ENCODE measurements at regions not wholly inside any gene's neighbourhood (a gene's known extent, or its start where the extent isn't known, plus 50 kb on each side); places are given as distances from the start of the nearest gene placed in this dataset.
"Not testable (repeated sequence)": the region's sequence is repeated elsewhere in the genome, so short reads cannot be mapped to it uniquely, and the experiment has no call there.

DNA sequence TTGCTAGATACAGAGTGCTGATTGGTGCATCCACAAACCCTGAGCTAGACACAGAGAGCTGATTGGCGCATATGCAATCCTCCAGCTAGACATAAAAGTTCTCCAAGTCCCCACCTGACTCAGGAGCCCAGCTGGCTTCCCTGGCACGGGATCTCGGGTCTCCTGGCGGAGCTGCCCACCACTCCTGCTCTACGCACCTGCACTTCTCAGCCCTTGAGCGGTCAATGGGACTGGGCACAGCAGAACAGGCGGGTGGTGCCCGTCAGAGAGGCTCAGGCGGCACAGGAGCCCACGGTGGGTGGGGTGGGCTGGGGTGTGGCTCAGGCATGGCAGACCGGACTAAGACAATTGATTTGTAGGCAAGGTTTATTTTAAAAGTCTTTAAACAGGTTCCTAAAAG lies 1365.5 kb downstream of the FAM181B start:
- no peak for DNase-seq

DNA sequence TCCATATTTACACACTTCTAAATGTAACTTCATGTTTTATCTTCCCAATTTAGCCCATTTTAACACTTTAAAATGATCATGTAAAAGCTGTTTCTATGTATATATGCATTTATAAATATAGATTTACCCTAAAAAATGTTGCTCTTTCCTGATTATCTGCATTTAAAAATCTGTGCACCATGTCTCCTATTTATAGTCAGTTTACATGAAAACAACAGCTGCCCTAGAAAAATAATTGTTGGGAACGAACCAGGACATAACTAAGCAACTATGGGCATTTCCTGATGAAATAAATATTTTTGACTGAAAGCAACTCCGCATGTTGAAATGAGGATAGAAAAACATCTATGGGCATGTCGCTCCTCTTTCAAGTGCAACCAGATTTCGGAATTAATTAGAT lies 1368.2 kb downstream of the FAM181B start:
- DNase-seq, result no peak

DNA sequence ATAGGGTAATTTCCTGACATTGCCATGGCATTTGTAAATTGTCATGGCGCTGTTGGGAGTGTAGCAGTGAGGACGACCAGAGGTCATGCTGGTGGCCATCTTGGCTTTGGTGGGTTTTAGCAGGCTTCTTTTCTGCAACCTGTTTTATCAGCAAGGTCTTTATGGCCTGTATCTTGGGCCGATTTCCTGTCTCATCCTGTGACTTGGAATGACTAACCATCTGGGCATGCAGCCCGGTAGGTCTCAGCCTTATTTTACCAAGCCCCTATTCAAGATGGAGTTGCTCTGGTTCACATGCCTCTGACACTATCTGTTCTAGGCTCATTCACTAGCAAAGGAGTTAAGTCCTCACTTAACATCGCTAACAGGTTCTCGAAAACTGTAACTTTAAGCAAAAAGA lies 1374.2 kb downstream of the FAM181B start:
- no peak for DNase-seq

DNA sequence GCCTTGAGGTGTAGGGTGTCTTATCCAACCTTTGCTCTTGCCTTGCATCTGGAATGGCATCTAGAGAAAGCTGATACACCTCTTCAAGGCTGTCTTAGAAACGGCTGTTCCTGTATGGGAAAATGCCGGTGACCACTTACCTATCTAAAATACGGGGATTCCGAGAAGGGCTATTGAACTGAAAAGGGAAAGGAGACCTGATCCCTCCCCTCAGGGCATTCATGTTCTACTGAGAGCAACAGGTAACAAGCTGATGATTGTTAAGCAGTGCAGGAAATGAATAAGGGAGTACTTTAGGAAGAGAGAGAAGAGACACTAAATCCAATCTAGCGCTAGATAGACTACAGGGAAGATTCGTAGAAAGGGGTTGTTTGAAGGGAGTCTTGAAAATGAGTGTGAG lies 1388.1 kb downstream of the FAM181B start:
- DNase-seq, result no peak

DNA sequence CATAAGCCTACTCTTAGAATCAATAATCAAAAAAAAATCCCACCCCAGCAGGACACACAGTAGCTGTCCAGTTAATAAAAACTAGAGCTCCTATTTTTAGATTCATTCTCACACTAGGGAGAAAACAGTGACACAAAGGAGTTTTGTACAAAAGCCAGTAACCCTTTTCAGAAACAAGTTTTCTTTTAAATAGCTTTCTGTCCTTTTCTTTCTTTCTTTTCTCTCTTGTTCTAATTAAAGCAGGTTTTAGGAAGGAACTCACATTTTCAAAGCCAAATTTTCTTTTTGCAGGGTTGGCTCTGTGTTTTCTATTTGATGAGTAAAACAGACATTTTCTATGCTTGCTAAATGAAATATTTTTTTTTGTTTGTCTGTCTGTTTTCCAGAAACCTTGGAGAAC lies 1390.7 kb downstream of the FAM181B start:
- DNase-seq, result peak; percentile 52

DNA sequence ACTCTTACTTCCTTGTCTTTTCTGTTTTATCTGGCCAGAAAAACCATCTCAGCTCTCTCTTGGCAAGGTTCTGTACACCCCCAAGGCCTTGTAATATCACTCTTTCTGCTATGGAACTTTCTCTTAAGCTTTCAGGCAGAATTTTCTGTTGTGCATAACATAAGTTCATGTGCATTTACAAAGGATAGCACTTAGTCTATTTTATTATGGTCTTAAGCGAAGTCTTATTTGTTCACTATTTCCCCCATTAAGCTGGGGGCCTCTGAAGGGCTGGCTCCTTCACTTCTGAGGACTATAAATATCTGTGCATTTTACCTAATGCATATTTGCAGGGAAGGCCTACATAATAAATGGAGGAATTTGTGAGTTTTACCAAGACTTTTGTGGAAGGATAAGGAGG lies 1393.4 kb downstream of the FAM181B start:
- DNase-seq, result no peak

DNA sequence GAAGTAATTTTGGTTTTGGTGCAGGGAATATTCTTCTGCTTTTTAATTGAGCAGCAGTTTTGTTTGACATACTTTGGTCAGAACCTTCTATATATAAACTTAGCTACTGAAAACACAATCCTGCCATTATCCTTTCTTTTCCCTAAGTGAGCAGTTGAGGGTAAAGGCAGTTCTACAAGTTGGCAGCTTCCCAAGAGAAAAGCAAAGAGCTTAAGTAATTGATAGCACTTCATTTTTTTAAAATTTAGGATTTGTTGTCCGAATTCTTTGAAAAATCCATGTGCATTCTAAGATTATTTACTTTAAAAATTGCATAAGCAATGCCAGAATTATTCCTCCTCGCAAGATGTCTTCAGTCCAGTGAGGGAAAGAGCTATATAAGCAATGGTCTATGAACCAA lies 1394.1 kb downstream of the FAM181B start:
- no peak for DNase-seq

DNA sequence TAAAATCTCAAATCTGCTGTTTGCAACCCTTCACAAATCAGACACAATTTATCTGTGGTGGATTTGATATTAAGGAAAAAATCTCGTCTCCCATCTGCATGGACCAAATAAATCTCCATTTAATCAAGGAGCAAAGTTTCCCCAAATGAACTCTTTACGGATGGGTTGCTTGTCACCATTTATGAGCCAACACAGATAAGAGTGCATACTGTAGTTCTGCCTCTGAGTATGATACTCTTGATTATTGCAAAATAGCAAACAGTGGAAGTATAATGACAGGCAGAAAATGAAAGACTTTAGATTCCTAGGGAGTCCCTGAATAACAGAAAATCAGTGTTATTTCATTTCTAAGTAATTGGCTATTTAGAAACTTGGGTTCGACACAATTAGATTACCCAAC lies 1395.9 kb downstream of the FAM181B start:
- no peak for DNase-seq

DNA sequence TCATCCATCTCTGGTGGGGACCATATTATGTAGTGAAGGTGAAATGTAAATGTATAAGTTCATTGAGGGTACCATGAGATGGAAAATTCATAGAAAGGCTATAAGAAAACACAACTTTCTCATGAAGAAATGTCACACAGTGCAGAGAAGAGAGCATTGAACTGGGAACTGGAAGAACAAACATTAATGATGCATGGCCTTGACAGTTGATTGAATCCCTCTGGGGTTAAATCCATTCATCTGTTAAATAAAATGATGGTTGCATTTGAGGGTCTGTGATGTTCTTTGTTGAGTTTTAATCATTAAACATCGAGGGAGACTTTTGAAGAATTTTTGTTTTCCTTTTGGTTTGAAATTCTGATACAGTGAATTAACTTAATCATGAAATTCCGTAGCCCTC lies 1401.4 kb downstream of the FAM181B start:
- DNase-seq, result no peak

DNA sequence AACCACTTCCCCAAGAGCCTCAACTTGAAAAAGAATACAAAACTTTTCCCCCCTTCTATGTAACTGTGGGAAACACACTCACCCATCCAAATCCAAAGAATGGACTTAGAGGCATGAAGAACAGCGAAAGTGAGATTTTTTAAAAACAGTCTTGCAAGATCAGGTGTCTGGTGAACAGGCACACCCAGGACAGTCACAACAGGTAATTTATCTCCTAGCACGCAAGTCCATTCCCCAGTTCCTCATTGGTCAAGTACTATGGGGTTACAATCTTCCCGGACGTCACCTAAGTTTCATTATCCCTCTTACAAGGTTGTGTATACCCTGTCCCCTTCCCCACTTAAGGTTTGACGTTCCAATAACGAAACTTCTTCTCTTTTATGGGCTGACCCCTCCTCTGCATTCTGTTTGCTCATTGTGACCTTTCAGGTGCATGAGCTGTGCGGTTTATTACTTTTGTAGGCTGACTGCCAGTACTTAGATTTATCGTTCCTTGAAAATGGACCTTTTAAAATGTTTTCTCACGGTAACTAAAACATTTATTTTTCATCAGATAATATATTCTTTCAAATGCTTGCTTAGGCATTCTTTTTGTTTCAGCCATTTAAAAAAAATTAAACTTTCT lies 1401.9 kb downstream of the FAM181B start:
- DNase-seq, result no peak

DNA sequence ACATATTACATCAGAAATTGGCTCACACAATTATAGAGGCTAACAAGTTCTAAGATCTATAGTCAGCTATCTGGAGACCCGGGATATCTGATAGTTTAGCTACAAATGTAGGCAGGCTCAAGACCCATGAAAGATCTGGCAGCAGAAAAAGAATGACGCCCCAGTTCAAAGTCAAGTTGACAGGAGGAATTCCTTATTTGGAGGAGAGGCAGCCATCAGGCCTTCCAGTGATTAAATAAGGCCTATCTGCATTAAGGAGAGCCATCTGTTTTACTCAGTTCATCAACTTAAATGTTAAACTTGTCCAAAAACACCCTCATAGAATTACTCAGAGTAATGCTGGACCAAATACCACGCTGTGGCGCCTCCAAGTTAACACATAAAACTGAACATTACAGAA lies 1402.6 kb downstream of the FAM181B start:
- no peak for DNase-seq

DNA sequence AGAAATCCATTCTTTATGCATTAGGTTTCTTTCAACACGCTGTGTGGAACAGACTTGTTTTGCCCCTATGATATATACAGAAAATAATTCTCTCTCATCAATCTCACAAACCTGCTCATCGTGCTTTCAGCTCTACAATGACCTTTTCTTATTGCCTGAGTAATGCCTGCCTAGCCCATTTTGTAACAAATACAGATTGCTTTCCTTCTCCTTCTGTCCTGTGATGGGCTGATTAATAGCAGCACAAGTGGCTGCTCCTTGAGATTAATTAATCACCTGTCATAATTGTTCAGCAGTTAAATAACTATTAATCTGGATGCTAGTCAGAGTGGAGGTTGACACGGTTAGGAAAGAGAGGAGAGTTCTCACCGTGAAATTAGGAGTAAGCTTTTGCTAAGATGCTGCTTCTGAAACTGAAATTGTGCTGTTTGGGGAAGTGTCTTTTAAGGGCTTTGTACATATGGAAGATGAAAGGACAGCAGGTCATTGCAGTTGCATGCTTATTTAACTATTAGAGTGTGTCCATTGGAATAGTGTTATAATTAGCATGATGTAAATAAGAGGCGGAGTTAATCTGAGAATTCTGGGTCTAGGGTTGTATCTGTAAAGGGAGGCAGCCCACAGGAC lies 1430.5 kb downstream of the FAM181B start:
- DNase-seq, result no peak

DNA sequence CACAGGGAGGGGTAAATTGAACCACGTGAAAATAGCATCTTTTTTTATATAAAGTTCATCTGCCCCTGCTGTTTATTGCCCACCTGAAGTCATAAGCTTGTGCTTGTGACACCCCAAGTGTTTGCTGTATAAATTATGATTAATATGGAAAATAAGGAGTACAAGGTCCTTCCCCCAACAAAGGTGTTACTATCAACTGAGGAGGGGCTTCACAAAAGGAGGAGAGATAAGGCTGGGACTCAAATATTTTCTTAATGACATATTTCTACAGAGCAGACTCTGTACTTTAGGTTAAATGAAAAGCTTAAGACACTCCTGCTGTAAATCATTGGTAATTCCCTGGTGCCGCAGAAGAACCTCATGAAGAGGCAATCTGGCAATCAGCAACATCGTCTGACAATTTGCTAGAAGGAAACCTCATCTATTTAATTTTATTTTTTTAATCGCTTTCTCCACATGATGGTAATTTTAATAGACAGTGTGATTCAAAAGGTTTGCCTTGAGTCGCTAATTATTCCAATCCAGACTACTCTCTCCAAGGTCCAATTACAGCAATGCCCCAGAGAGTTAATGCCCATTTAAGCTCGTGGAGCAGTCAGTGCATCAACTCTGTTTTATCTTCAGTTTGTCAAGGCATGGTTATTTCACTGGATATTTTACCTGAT lies 1432.4 kb downstream of the FAM181B start:
- DNase-seq, result no peak

DNA sequence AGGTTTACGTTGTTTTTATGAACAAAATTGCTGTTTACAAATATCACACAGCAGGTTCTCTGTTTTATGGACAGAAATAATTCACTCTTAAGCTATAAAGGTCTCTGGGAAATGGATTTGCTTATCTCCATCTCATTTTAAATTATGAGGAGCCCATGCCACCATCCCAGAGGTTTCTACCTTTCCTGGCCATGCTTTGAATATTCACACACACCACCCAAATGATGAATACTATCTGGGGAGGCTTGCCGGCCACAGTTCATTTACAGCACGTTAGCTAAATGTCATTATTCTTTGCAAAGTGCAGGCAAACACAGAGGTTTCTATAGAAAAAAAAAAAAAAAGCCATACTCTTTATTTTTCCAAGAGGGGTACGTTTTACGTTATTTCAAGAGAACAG lies 1446.7 kb downstream of the FAM181B start:
- DNase-seq, result no peak

DNA sequence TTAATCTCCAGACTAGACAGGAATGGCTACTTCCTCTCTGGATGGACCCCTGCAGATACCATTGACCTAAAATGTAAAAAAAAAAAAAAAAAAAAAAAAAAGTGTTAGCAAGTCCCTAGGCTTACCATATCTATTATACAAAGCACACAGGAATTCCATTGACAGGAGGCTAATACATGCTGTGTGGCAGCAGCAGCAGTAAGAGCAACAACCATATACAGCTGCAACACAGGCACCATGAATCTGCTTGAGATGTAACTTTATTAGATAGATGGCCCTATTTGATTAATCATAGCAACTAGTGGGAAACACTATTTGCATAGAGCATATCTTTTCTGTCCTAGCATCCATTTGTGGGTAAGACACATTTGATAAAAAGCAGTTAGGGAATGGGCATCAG lies 1447.1 kb downstream of the FAM181B start:
- DNase-seq, result no peak

DNA sequence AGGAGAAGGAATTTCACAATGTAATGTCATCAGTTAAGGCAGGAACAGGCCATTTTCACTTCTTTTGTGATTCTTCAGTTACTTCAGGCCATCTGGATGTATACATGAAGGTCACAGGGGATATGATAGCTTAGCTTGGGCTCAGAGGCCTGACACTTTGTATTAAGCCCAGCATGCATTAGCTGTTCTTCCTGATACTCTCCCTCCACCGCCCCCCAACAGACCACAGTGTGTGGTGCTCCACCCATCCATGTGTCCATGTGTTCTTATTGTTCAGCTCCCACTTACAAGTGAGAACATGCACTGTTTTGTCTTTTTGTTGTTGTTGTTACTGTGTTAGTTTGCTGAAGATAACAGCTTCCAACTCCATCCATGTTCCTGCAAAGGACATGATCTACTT lies 1453.4 kb downstream of the FAM181B start:
- DNase-seq, result not testable (repeated sequence)

DNA sequence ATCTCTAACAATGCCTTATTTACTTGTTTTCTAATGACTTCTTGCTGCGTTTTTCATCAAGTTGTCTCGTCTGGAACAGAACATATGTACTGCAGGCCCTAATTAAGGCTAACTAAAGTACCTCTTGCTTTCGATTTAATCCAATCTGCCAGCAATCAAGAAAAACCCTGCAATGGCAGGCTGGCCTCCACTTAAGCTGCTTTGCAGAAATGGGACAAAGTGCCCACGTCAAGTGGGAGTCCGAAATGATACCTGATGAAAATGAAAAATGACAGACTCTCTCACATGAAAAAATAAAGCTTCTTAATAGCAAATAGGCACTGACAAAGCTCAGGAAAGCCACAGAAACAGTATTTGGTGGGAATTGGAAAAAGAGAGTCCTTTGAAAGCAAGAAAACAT lies 1454.7 kb downstream of the FAM181B start:
- DNase-seq, result no peak

DNA sequence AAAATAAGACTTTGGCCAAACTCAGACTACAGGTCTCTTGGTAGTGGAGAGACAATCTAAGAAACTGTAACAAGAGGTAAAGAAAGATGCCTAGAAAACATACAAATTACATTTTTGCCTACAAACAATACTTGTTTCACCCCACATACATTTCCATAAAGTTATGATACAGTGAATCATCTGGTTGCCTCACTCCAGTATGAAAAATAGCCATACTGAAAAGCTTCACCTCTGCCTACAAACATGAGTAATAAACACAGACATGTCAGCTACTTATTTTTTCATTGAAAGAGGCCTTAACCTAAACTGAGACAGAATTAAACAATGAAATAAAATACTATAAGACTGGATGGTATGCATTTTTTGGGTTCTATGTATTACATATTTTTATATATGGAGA lies 1463.0 kb downstream of the FAM181B start:
- no peak for DNase-seq

DNA sequence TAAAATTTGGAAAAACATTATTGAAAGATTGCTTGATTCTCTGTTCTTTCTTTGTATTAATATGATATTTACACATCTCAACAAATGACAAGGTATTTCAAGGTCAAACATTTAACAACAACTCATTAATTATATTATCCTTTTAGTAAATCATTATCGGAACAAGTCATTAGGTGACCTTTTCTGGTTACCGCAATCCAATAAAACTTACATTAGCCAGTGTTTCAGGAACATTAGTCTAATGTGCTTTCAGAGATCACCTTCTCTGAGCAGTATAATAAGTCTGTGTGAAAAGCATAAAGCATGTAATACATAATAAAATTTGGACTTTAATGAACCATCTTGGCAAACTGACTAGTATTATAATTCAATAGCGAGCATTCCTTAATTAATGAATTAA lies 1466.4 kb downstream of the FAM181B start:
- DNase-seq, result no peak

DNA sequence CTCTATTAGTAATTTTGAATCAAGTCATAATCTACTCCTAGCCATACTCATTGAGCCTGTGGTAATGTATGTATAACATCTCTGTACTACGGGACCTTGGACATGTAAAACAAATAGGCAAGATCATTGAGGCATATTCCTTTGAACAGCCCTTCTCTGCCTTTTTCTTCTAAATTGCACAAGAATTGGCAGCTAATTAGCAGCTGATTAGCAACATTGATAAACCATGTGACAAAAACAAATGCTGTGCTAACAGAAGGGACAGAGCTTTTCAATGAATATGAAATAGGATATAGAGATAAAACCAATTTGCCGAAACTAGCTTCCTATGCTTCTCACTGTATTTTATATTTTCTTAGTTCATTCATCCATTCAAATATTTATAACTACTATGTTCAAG lies 1474.2 kb downstream of the FAM181B start:
- no peak for DNase-seq

DNA sequence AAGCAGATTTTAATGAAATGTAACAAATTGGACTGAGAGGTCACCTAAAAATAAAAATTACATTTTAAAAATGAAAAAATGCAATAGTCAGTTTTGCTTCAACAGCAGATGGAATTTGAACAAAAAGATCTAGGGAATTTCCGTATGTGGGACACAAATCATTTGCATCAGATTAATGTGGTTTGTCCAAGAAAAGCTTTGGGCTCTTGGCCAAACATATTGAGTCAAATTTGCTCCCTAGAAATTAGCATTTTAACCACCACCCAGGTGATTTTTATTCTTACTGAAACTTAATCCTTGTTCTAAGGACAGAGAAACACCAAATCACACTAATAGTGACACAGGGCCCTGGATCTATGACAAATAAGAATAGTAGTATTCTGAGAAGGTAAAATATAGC lies 1477.8 kb downstream of the FAM181B start:
- no peak for DNase-seq

DNA sequence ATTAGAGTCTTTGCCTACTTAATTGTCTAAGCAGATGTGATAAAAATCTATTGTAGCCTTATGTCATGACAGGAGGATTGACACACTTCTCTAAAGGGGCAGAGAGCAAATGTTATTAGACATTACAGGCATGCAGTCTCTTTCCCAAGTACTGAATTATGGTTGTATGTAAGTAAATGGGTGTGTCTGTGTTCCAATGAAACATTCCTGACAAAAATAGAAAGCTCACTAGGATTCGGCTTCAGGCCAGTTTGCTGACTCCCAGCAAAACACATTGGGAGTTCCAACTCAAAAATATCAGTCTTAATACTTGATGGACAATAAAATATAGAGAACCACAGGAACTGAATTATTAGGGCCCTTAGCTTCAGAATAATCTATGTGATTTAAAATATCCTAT lies 1480.4 kb downstream of the FAM181B start:
- DNase-seq, result no peak

DNA sequence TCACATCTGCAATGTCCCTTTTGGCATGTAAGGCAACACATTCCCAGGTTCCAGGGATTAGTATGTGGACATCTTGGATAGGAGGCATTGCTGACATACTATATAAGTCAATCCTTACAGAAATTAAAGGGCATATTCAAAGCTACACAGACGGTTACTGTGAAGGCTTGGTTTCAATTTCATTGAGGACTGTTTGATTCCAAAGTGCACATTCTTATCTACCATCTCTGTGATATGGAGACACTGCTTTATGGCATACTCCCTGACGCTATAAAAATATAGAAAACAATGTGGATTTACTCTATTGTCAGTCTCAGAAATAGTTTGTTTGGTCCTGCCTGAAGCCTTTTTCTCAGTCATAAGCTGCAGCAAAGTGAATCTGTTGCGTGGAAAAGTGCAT lies 1486.7 kb downstream of the FAM181B start:
- no peak for DNase-seq

DNA sequence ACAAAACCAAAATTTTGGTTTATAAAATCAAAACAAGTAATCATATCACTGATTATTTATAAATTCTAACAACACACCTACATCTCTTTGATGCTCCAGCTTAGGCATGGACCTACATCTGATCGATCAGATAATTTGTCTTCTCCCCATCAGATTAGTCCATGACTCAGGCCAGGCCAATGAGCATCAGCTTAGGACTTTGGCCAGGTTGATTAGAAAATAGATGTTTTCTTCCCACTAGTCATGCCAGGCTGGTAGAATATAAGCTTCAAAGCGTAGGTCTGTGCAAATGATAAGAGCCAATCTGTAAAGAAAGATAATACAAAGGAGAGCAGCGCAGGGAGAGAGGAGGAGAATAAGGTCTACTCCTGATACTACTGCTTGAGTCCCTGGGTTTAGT lies 1487.9 kb downstream of the FAM181B start:
- DNase-seq, result no peak

Data from midbrain (tissue), 1 donor.